HG03457 (cell line): ENCODE measurements at regions not wholly inside any gene's neighbourhood (a gene's known extent, or its start where the extent isn't known, plus 50 kb on each side); places are given as distances from the start of the nearest gene placed in this dataset.
"Not testable (repeated sequence)": the region's sequence is repeated elsewhere in the genome, so short reads cannot be mapped to it uniquely, and the experiment has no call there.

Experiments used
- ATAC-seq: cut with Tn5 transposase; IDR thresholded peaks from one replicate; pipeline ENCODE4 v1.9.1; 2021; ENCODE audit warnings: moderate number of reproducible peaks; ENCODE audit not compliant: unreplicated experiment

DNA sequence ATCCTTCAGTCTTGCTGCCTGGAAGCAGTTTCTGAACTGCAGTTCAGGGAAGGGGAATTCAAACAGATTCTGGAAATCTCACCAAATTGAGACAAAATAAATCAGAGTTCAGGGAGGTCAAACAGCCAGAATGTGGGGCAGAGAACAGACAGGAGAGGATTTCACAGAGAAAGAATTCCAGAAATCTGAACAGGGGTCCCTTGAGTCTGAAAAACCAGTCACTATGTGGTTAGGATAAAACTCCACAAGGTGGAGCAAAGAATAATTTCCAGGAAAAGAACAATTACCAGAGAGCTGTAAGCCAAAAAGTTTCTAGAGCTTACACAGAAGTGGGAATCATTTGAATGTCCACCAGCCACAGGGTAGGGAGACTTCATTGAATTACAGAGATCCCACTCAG, 84.7 kb downstream of the URB2 start:
- no peak for ATAC-seq

DNA sequence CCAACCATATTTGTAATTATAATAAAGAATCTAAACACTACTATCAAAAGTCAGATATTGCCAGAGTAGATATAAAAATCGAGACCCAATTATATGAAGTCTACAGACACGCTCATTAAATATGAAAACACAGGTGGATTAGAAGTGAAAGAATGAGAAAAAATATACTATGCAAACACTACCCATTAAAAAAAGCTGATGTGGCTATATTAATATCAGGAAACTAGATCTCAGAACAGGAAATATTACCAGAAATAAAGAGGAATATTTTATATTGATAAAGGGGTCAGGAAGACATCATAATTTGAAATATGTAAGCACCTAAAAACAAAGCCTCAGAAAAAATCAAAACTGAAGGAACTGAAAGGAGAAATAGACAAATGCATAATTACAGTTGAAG, 88.3 kb downstream of the URB2 start:
- ATAC-seq = no peak

DNA sequence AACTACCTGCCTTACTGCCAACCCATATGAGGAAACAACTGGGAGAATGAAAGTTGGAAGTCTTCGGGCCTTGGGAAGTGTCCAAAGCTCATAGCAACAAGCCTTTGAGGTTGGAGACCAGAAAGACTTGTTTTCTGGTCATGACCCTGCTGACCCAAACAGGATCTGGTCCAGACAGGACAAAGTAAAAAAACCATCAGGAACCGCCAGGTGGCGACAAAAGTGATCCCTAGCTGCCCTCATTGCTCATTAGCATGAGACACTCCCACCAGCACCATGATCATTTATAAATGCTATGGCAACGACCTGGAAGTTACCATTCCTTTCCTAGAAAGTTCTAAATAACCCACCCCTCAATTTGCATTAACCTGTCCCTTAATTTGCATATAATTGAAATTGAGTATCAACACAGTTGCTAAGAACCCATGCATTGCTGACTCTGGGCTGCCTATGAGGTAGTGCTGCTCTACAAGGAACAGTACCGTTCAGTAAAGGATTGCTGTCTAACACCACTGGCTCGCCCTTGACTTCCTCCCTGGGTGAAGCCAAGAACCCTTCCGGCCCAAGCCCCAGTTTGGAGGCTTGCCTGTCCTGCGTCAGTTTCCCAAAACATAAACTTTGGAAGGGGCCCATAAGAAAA, 89.0 kb downstream of the URB2 start:
- ATAC-seq = no peak

GRCh38 chr1:229716069-229716468, 90.0 kb downstream of the URB2 start:
- no peak for ATAC-seq

GRCh38 chr1:229716704-229717103, 90.7 kb downstream of the URB2 start:
- ATAC-seq = no peak

DNA sequence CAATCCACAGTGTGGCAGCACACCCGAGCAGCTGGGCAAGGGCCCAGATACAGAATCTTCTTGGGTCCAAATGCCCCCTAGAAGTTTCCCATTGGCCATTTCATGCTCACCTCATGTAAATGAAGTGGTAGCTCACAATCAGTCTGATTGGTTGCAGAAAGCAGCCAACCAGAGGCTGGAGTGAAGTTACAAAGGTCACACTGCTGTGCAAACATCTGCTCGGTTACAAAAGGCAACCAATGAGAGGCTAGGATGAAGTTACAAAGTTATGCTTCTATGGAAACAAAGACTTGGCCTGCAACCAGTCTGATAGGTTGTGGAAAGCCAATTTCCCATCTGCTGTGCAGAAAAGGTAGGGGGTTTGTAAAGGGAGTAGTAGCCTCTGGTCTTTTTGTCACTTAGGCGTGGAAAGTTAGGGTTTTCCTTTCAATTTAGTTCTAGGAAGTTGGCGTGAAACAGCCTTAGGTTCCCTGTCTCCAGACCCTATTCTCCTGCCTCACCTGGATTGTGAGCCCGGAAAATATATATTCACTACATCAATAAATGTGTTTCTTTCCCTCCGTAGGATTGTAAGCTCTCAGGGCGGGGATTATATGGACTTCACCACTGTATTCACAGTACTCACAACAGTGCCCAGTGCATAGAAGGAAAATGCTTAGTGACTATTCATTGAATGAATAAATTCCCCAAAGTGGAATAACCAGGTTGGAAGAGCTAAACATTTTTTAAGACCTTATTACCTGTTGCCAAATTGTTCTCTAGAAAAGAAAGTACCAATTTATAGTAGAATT, 91.9 kb downstream of the URB2 start:
- ATAC-seq = no peak

DNA sequence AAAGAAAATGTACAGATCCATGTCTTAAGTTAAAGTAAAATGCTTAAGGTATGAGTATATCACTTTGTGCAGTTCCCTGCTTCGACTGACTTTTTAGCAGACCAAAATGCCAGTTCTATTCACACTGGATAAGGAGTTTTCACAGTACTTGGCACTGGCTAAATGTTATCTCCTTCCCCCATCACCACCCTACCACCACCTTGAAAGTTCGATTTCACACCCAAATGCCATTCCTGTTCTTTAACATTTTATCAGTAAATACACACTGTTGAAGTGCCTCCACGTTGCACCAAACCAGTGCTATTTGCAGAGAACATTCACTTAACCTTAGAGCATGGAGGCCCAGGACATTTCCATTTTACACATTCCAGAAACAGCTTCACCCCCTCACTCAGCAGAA, 100.0 kb downstream of the URB2 start:
- no peak for ATAC-seq

- no peak for ATAC-seq
These were observed 103.9 kb downstream of the URB2 start for GRCh38 chr1:229729916-229730315.

DNA sequence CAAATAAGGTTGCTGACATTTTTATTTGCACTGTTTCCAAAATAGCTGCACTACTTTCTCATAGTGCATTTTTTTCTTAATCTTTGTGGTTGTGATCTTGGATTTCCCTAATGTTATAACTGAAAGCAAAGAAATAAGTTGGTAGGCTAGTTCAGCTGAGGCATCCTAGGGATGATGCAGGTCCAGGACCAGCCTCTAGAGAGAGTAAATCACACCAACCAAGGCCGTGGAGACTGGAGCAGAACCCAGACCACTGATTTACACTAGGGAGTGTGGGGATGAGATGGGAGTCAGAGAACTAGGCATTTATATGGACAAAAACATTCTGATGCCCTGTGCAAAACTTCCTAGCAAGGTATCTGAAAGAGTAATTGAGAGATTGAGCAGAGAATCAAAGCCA, 104.5 kb downstream of the URB2 start:
- no peak for ATAC-seq

DNA sequence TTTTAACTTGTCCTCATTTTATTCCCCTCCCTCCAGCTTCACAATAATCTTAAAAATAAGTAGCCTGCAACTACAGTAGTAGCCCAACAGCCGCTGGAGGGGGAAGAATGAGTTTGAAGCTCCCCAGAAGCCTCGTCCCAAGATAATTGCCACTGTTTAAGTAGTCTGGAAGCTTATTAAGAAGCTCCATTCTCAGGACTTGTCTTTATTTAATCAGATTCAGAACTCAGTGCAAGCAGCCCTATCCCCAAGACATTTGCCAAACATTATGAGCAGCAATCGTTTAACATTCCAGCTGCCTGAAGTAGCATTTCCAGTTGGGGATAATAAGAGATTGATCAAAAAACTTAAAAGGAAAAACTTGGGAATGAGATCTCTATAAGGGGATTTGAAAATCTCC, 106.0 kb downstream of the URB2 start:
- ATAC-seq = no peak

DNA sequence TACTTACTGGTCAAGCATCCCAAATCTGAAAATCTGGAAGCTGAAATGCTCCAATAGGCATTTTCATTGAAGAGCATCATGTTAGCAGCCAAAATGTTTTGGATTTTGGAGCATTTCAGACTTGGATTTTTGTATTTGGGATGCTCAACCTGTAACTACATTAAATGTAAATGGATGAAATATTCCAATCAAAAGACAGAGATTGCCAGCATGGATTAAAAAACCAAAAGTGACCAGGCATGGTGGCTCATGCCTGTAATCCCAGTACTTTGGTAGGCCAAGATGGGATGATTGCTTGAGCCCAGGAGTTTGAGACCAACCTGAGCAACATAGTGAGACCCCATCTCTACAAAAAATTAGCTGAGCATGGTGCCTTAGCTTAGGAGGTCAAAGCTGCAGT, 110.3 kb downstream of the URB2 start:
- no peak for ATAC-seq

DNA sequence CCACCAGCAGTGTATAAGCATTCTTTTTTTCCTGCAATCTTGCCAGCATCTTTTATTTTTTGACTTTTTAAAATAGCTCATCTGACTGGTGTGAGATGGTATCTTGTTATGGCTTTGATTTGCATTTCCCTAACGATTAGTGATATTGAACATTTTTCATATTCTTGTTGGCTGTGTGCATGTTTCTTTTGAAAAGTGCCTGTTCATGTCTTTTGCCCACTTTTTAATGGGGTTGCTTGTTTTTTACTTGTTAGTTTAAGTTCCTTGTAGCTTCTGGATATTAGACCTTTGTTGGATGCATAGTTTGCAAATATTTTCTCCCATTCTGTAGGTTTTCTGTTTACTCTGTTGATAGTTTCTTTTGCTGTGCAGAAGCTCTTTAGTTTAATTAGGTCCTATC, 116.6 kb downstream of the URB2 start:
- ATAC-seq = not testable (repeated sequence)

GRCh38 chr1:229749992-229750391, 123.9 kb downstream of the URB2 start:
- ATAC-seq = no peak

DNA sequence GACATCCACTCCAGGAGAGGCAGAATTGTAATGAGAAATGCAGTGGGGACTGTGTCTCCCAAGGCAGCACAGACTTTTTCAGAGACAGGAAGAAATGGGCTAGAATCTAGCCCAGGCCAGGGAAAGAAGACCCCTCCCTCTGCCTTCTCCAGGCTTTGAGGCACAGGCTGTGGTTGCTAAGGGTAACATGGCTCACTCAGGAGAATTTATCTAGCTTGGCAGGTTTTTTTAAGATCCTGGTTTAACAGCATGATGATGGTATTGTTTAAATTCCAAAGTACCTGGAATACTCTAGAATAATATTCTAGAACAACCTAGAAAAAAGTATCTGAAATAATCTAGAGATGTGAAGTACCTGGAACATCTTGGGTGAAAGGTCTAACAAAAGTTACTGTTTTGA, 125.6 kb downstream of the URB2 start:
- no peak for ATAC-seq

DNA sequence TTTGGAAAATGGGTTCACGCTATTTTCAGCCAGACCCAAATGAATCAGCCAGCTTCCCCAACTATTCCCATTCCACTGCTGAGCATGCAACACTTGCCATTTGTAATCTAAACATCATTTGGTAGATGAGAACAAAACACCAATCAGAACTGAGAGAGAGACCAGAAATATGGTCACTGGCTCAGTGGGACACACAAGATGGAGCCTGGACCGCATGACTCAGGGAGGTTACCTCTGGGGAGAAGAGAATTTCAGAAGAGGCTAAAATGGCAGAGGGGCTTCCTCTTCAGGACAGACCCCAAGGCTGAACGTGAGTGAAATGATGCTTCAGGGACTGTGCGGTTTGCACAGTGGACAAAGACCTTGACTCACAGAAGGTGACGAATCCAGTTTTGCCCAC, 126.6 kb downstream of the URB2 start:
- no peak for ATAC-seq

DNA sequence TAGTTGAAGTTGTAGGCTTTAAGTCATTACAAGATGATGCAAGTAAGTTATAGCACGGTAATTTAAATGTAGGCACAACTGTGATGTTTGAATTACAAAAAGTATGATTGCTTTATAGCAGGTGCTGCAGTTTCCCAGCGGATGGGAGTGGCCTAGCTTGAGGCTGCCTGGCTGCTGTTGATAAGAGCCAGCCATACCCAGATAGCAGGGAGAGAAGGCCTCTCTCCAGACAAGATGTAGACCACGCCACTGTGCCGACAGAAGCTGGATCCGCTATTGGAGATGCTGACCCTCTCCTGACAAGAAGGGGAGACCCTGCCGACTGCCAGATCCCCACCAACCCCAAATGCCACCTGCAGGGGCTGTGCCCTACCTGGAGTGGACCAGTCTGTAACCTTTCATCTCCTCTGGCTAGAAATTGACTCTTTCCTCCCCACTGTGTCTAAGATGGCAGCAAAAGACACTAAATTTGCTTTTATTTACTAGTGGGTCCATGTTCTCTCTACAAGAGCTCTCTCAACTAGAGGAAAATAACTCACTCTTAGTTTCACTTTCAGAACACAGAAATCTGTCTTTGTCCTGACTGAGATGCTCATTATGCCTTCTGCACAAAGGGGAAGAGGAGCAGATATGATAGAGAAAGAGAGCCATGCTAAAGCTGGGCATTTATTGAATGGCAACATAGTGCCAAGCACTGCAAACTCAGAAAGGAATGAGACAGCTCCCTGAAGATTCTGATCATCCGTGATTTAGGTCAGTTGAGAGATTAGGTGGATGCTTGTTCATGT, 127.9 kb downstream of the URB2 start:
- no peak for ATAC-seq

DNA sequence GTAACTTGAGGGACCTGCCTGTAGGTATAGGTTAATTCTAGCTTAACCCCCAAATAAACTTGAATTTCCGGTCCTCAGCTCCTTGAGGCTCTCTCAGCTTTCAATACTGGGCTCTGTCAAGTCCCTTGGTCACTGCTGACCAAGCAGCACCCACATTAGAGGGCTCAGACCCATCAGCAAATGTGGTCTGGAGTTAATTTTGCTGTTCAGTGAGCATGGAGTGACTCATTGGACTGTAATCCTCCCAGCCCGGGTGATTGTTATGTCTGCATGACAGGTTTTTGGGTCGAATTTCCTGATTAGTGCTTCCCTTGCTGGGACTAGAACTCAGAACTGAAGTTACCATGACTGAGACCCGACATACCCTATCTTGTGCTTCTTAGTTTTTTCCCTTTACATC, 130.6 kb downstream of the URB2 start:
- no peak for ATAC-seq

DNA sequence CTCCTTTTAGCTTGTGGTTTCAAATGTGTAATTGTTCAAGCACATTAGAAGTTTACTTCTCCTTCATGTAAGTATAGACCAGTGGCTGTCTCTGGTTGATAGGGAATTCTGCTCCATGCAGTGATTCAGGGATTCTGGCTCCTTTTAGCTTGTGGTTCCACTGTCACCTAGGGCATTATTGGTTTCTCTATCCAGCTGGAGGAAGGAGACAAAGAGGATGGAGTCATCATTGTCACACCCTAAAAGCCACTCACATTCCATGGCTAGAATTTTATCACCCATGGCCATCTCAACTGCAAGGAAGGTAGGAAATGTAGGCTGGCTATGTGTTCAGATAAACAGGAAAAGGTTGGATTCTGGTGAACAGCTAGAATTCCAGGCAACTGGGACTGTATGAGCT, 131.2 kb downstream of the URB2 start:
- no peak for ATAC-seq

DNA sequence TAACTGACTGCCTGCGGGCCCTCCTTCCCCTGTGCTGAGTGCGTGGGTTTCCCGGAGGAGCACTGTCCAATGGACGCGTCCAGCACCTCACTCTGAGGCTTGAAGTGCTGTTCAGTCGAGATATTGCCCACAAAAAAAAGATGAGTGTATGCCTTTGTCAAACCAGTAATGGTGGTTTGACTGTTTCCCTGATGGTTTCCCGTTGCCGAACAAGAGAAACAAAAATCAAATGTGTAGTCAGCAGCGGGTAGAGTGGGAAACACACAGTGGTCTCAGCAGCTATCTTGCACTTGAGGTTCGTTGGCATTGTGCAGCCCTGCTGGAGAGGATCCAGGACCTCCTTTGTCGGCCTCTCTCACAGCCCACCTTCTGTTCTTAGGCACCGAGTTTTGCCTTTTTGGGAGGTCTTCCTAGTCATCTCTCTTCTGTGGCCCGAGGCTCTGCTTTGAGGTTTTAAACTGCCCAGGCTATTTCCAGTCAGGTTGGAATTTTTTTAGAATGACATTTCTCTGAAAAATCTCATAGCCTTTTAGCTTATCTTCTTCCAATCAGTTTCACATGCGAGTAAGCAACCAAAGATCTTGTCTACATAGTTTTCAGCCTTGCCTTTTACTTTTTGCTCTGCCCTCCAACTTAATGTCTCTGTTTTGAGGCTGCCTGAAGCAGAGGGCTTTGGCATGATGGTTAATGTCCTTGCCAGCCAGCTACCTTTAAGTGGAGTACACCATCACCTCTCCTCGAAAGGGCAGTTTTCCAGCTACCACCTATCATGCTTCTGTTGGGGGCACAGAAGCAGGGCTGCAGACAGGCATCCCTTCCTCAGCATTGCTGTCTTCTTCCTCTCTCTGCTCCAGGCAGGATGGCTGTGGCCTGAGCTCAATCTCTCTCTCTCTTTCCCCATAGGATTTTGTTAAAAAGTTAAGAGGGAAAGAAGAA, 132.3 kb downstream of the URB2 start:
- ATAC-seq = no peak

GRCh38 chr1:229759037-229759435, 133.0 kb downstream of the URB2 start:
- no peak for ATAC-seq

DNA sequence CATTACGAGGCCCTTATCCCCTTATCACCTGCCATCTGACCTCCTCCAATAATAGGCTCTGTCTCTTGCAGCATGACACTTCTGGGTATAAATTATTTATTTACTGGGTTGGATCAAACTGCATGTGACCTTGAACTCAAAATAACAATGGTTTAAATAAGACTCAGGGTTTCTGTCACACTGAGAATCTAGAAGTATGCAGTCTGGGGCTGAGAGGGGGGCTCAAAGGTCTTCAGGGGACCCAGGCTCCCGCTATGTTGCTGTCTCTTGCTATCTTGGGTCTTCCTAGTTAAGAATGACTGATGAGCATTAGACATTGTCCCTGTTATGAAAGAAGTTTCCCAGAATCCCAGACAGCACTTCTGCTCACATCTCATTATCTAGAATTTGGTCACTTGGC, 133.5 kb downstream of the URB2 start:
- ATAC-seq = no peak
